Activated CD4-positive, alpha-beta T cell treated with anti-CD3 and anti-CD28 coated beads, Interleukin-2, amount 50 U/mL, for 16 hours (primary cell): ENCODE measurements at regions not wholly inside any gene's neighbourhood (a gene's known extent, or its start where the extent isn't known, plus 50 kb on each side); places are given as distances from the start of the nearest gene placed in this dataset.
"Not testable (repeated sequence)": the region's sequence is repeated elsewhere in the genome, so short reads cannot be mapped to it uniquely, and the experiment has no call there.

ENCODE experiments used
- DNase-seq: peaks from one replicate; pipeline ENCODE4 v3.0.0-alpha.2; 2020

- no peak for DNase-seq
Measured at GRCh38 chr2:16357188-16357587, 308.4 kb downstream of the CYRIA start.

GRCh38 chr2:16351541-16351940 lies 314.1 kb downstream of the CYRIA start:
- no peak for DNase-seq

GRCh38 chr2:16351137-16351536 lies 314.5 kb downstream of the CYRIA start:
- no peak for DNase-seq

GRCh38 chr2:16350211-16350610 lies 315.4 kb downstream of the CYRIA start:
- DNase-seq: no peak

DNA sequence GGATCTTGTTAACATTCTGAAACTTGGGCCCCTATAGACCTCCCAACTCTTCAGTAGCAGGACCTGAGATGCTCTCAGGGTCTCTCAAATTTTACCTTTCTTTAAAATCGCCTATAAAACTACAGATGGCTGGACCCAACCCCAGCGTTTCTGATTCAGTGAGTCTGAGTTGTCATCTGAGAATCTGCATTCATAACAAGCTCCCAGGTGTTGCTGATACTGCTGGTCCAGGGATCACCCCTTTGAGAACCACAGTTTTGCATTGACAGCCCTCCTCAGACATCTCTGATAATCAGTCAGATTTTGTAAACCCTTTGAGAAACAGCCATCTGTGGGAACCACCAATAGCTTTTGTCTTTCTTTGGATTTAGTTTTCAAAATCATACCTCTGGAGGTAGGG lies 315.8 kb downstream of the CYRIA start:
- no peak for DNase-seq

GRCh38 chr2:16348821-16349515 lies 316.7 kb downstream of the CYRIA start:
- DNase-seq: no peak

DNA sequence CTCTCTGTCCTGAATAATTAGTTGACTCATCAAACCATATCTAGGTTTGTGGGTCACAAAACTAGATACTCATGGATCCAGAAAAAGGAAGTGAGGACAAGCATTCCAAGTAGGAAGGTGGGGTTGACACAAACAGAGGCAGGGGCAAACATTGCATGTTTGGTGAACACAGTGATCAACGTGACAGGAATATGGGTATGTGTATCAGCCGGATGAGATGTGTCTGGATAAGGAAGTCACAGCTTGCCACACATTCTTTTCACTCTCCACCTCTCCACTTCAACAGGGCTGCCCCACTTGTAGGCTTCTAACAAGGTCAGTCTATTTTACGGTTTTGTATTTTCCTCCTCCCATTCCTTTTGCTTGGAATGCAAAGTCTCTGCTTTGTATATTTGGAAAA lies 319.0 kb downstream of the CYRIA start:
- no peak for DNase-seq

GRCh38 chr2:16345231-16345630 lies 320.4 kb downstream of the CYRIA start:
- not testable (repeated sequence) for DNase-seq

GRCh38 chr2:16339206-16339605 lies 326.4 kb downstream of the CYRIA start:
- DNase-seq: no peak

DNA sequence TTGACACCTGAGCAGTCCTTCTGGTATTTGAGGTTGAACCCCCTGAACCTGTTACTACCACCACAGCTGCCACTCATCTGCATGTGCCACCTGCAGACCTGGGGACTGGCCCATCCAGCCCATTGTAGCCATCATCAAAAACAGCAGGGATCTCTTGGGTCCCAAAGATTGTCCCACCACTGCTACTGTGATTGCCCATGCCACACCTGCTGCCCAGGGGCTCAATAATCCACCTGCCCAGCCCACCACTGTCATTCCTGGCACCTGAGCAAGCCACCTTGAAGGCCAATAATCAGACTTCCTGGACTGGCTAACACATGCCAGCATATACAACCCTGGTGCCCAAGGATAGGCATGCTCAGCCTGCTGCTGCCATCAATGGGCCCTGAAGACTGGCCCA lies 327.6 kb downstream of the CYRIA start:
- DNase-seq: no peak

DNA sequence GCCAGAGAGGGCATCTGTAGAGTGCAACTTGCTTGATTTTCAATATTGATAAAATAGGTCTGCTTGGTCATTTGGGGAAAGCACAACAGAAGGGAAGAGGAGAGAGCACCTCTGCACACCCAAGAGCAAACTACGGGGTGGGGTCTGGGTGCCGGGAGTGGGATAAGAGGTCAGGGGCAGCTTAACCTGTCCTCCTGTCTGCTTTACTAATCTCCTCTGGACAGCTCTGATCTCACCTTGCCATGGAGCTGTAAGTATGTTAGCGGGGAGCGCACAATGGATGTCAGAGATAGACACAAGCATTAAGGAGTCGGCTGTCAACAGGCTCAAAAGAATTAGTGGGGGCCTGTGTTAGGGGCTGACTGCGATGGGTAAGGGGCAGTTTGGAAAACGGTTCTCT lies 328.7 kb downstream of the CYRIA start:
- no peak for DNase-seq

DNA sequence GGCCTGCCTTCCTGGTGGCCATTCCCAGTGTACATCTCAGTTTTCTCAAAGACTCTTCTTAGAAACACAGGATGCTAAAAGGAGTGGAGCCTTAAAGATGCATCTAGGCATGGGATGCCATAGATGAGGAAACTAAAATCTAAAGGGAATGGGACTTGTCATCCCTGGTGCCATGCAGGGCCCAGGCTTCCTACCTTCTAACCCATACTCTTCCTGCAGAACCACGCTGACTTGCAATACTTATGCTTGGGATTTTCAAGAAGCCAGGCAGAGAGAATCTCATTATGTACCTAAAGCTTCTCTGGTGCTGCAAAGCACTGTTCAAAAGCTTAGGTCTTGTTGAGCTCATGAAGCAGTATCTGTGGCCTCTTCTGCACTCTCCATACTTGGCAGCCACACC lies 329.1 kb downstream of the CYRIA start:
- no peak for DNase-seq

DNA sequence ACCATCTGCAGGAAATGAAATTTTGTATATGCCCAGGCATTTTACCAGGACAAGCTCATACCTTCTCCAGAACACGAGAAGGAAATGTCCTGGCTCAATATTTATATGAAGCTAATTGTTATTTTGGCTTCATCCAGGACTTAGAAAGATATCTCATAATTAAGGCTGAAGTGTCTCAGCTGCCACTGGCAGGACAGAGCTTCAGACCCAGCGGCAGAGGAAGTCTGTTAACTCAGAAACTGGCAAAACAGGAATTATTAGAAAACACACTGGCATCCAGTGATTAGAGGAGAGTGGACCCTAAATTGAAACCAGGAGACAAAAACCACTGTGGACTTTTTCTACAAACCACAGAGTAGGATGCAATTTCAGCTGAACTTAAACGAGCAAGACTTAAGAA lies 329.7 kb downstream of the CYRIA start:
- no peak for DNase-seq

DNA sequence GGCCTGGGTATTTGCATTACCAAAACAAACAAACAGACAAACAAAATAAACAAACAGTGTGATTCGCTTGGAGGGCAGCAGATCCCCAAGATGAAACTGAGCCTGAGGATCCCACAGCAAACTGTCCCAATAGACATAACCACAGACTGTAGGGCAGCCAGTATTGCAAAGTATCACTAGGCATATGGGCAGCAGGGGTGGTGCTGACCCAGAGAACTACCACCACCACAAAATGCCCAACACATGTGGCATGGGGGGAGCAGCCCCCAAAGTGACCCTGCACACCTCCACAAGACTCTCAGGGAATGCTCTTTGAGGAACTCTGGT lies 330.1 kb downstream of the CYRIA start:
- DNase-seq: no peak

GRCh38 chr2:16334886-16335603 lies 330.6 kb downstream of the CYRIA start:
- DNase-seq: no peak

DNA sequence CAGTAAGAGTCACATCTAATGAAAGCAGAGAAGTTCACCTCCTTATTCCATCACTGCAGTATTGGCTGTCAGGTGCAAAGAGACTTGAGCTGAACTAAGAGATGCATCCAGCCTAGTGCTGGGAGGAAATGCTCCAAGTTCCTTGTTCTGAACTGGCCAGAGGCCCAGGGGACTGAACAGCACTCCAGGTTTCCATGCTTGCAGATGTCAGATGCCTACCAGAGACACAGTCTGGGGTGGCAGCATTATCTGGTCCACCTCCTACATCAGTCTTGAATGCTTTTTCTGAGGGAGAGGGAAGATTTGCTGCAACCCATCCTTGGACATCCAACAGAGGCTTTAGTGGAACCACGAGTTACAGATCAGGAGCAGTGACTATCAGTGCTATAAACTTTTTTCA lies 331.3 kb downstream of the CYRIA start:
- DNase-seq: no peak

DNA sequence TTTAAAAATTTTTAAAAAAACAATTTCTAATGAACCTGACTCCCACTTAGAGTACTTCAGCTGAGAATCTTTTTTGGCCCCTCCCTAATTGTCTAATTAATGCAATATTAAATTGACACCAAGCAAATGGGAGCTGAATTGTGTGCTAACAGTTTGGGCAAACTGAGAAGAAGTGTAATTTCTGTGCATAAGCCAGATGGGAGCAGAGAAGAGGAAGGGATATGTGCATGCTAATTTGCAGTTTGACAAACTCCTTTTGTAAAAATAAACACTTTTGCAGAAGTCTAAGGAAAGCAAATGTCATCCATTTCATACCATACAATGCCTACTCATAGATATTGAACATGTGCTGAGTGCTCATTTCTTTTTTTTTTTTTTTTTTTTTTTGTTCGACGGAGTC lies 332.0 kb downstream of the CYRIA start:
- DNase-seq: no peak

GRCh38 chr2:16332681-16333557 lies 332.7 kb downstream of the CYRIA start:
- no peak for DNase-seq

DNA sequence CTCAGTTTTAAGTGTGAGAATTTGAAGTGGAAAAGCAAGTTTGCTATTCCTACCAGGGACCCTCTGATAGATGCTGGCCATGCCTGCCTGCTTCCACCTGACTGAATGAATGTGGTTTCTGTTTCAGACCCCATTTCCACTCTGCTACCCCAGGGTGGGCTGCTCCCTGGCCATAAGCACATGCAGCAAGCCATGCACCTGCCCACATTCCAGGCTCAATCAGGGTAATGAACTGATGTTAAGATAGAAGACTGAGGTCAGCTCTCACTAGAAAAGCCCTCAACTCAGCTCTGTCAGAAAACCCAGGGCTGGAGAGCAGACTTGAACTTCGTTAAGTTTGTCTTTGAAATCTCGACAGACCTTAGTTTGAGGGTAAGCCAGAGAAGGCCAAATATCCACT lies 333.9 kb downstream of the CYRIA start:
- DNase-seq: no peak

DNA sequence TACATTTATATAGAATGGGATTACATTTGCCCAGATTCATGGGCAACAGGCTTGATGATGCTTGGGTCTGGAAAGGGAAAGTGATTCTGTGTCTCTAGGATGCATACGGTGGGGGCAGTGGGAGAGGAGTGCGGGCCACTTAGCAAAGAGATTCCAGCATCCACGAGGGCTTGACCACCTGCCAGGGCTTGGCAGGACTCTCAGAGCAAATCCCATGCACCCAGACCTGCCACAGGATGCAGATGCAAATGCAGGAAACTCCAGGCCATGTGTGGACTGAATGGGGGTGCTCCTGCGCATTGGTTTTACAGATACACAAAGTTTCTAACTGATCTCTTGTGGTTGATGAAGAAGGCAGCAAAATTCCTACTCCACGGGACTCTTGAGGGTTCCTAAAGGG lies 334.7 kb downstream of the CYRIA start:
- no peak for DNase-seq

- DNase-seq: no peak
Measured at GRCh38 chr2:16330571-16330970, 335.1 kb downstream of the CYRIA start.

DNA sequence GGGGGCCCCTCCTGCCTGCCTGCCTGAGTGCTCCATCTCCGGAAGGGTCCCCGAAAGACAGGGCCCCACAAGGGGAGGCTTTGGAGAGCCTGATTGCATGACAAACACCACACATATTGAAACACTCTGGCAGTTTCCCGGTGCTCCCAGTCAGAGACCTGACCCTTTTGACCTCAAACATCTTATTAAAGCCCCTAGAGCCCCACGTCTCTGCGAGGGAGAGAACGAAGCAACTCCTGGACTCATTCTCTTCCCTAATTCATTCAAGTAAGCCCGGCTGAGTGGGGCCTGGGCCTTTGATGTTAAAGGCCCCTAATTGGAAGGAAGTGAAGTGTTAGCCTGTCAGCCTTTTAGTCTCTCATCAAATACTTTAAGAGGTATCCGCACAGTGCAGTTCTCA lies 335.6 kb downstream of the CYRIA start:
- DNase-seq: no peak

DNA sequence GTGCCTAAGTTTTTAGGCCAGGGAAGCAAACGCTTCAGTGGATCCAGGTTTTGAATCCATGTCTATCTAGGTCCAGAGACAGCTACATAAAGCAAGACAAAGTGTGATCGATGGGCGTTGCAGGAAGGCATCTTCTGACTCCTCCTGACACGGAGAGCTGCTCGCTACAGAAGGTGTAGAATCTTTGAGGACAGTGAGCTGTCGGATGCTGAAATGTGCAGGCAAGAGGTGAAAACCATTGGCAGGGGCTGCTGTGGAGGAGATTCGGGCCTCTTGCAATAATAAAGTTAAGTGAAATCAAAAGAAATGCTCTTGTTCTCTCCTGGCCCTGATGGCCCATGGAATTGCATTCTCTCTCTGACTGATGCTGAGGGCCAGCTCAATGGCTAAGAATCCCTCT lies 336.2 kb downstream of the CYRIA start:
- DNase-seq: no peak
